ENCODE measurements at regions not wholly inside any gene's neighbourhood (a gene's known extent, or its start where the extent isn't known, plus 50 kb on each side); places are given as distances from the start of the nearest gene placed in this dataset.

DNA sequence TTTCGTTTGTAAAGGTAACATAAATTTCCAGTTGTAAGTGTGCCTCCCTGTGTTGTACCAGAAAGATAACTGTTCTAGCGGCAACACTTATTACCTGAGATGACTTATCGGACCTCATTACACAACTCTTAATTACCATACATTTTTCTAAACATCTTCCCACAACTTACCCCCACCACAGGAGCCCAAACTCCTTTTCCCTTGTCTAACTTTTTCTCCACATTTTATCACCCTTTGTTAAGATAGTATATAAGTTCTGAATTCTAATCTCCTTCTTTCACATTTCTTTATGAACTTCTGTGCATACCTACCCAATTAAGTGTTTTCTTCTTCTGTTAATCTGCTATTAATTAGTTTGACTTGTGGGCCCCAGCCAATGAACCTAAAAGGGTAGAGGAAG, 143.7 kb upstream of the CAMK1G start:
- no peaks in the 10 kb centered on the region for H3K36me3 Mint-ChIP-seq (ENCODE audit: low read depth)
- no peaks in the 10 kb centered on the region for H3K9me3 Mint-ChIP-seq
- H3K4me1 Mint-ChIP-seq: no peaks in the 10 kb centered on the region
- intact Hi-C loops (cut with micrococcal nuclease): no loop called here
- H3K4me3 Mint-ChIP-seq: no peak overlapping the region
- H3K27me3 Mint-ChIP-seq: peaks cover 12% of the 10 kb centered on the region
- DNase-seq: no peak
- H3K27ac Mint-ChIP-seq: no peak overlapping the region

GRCh38 chr1:209443361-209443931, 140.1 kb upstream of the CAMK1G start:
- Mint-ChIP-seq H3K4me1 (no peaks in the 10 kb centered on the region), H3K4me3 (no peak overlapping the region), H3K9me3 (no peaks in the 10 kb centered on the region), H3K27me3 (peaks cover 5% of the 10 kb centered on the region), H3K36me3 (ENCODE audit: low read depth) (no peaks in the 10 kb centered on the region), H3K27ac (no peak overlapping the region)
- intact Hi-C loops (cut with micrococcal nuclease): no loop called here
- no peak for DNase-seq

- DNase-seq: no peak
- no peaks in the 10 kb centered on the region for H3K4me1 Mint-ChIP-seq
- no peaks in the 10 kb centered on the region for H3K9me3 Mint-ChIP-seq
- no peak overlapping the region for H3K27ac Mint-ChIP-seq
- no peak overlapping the region for H3K4me3 Mint-ChIP-seq
- no peaks in the 10 kb centered on the region for H3K36me3 Mint-ChIP-seq (ENCODE audit: low read depth)
- intact Hi-C loops (cut with micrococcal nuclease): no loop called here
- peaks cover 5% of the 10 kb centered on the region for H3K27me3 Mint-ChIP-seq
Measured at GRCh38 chr1:209443975-209444651, 139.4 kb upstream of the CAMK1G start.

- no peaks in the 10 kb centered on the region for H3K9me3 Mint-ChIP-seq
- no peak for DNase-seq
- no peak overlapping the region for H3K27ac Mint-ChIP-seq
- no peaks in the 10 kb centered on the region for H3K4me1 Mint-ChIP-seq
- intact Hi-C loops (cut with micrococcal nuclease): no loop called here
- H3K4me3 Mint-ChIP-seq: no peak overlapping the region
- peaks cover 5% of the 10 kb centered on the region for H3K27me3 Mint-ChIP-seq
- H3K36me3 Mint-ChIP-seq (ENCODE audit: low read depth): no peaks in the 10 kb centered on the region
Measured at GRCh38 chr1:209444961-209445360, 138.6 kb upstream of the CAMK1G start.

GRCh38 chr1:209445576-209445975, 137.9 kb upstream of the CAMK1G start:
- Mint-ChIP-seq H3K27me3 (peaks cover 3% of the 10 kb centered on the region), H3K36me3 (ENCODE audit: low read depth) (no peaks in the 10 kb centered on the region), H3K27ac (no peak overlapping the region), H3K9me3 (no peaks in the 10 kb centered on the region), H3K4me1 (no peaks in the 10 kb centered on the region), H3K4me3 (no peak overlapping the region)
- intact Hi-C loops (cut with micrococcal nuclease): no loop called here
- no peak for DNase-seq

DNA sequence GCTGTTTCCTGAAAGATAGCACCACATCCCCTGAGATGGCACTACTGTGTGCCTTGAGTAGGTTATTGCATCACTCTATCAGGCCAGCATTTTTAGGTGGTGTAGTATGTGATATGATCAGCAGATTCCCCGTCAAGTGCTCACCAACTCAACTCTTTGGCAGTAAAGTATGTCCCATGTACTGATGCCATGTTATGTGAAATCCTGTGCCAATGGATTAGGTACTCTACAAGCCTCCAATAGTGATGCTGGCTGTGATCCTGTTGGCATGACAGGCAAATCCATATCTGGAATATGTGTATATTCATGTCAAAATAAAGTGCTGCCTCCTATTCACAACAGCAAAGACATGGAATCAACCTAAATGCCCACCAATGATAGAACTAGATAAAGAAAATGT, 137.2 kb upstream of the CAMK1G start:
- Mint-ChIP-seq H3K36me3 (ENCODE audit: low read depth) (no peaks in the 10 kb centered on the region), H3K9me3 (no peaks in the 10 kb centered on the region), H3K4me1 (no peaks in the 10 kb centered on the region), H3K27ac (no peak overlapping the region), H3K4me3 (no peak overlapping the region), H3K27me3 (no peaks in the 10 kb centered on the region)
- intact Hi-C loops (cut with micrococcal nuclease): no loop called here
- DNase-seq: no peak

DNA sequence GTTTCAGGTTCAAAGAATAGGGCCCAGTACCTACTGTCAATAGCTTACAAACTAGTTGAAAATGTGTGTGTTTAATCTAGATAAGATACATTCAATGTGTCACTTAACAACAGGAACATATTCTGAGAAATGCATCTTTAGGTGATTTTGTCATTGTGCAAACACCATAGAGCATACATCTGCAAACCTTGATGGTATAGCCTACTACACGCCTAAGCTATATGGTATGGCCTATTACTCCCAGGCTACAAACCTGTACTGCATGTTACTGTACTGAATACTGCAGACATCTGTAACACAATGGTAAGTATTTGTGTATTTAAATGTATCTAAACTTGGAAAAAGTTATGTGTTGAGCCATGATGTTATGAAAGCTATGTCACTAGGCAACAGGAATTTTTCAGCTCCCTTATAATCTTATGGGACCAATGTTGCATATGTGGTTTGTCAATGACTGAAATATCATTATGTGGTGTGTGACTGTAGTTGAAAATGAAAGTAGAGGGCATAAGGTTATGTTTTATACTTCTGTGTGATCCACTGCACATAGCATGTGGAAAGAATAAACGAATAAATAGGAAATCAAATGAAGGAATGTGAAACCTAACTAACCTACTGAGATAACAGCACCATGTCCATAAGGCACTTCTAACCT, 129.0 kb upstream of the CAMK1G start:
- DNase-seq: no peak
- Mint-ChIP-seq H3K36me3 (ENCODE audit: low read depth) (no peaks in the 10 kb centered on the region), H3K4me1 (no peaks in the 10 kb centered on the region), H3K4me3 (no peak overlapping the region), H3K9me3 (no peaks in the 10 kb centered on the region), H3K27me3 (peaks cover 11% of the 10 kb centered on the region), H3K27ac (no peak overlapping the region)
- intact Hi-C loops (cut with micrococcal nuclease): no loop called here

DNA sequence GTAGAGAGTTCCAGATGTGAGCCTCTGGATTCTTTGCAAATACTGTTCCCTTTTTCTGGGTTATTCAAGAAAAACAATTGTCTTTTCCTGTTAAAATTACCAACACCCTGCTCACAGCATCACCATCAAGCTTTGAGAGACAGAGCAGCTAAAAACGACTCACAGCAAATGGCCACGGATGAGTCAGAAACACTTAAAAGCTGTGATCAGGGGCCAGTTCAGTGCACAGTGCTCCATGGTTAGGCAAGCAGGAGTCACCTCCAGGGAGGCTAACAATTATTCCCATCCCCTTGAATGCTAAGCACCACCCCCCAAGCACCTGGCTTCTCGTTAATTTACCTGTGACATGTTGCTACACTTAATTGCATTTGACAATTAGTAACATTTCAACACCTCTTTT, 128.4 kb upstream of the CAMK1G start:
- no peak for DNase-seq
- intact Hi-C loops (cut with micrococcal nuclease): no loop called here
- H3K27ac Mint-ChIP-seq: no peak overlapping the region
- no peaks in the 10 kb centered on the region for H3K9me3 Mint-ChIP-seq
- no peak overlapping the region for H3K4me3 Mint-ChIP-seq
- H3K27me3 Mint-ChIP-seq: peaks cover 11% of the 10 kb centered on the region
- H3K36me3 Mint-ChIP-seq (ENCODE audit: low read depth): no peaks in the 10 kb centered on the region
- no peaks in the 10 kb centered on the region for H3K4me1 Mint-ChIP-seq

DNA sequence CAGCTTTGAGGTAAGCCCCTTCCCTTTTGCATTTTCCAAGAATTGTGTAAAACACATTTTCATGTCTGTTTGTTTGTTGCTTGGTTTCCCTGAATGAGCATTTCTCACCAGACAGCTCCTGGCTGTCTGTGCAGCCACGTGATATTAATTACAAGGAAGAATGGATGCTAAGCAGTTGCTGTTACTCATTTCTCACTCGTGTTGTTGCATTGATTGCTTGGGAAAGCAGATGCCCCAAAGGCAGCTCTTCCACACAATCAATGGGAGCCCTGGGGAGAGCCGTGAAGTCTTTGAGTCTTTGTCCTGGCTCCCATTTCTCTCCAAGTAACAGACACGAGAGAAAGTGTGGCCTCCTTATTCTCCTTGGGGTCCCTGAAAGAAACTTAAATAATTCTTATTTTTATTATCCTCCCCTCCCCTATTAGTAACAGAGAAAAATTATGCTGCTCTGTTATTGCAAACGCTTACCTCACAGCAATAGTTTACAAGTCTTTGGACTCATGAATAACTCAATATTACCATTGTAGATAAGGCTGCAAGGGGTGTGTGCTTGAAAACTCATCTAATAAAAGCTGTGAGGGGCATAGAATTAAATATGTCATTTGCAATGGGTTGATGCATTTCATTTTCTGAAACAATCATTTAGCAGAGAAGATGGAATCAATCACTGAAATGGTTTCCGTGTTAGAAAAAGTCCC, 127.7 kb upstream of the CAMK1G start:
- H3K4me1 Mint-ChIP-seq: no peaks in the 10 kb centered on the region
- H3K27me3 Mint-ChIP-seq: peaks cover 11% of the 10 kb centered on the region
- H3K27ac Mint-ChIP-seq: no peak overlapping the region
- no peak for DNase-seq
- no peak overlapping the region for H3K4me3 Mint-ChIP-seq
- H3K36me3 Mint-ChIP-seq (ENCODE audit: low read depth): no peaks in the 10 kb centered on the region
- H3K9me3 Mint-ChIP-seq: no peaks in the 10 kb centered on the region
- intact Hi-C loops (cut with micrococcal nuclease): no loop called here

- H3K4me1 Mint-ChIP-seq: no peaks in the 10 kb centered on the region
- no peak overlapping the region for H3K4me3 Mint-ChIP-seq
- no peak for DNase-seq
- no peaks in the 10 kb centered on the region for H3K36me3 Mint-ChIP-seq (ENCODE audit: low read depth)
- intact Hi-C loops (cut with micrococcal nuclease): no loop called here
- peaks cover 13% of the 10 kb centered on the region for H3K27me3 Mint-ChIP-seq
- H3K27ac Mint-ChIP-seq: no peak overlapping the region
- H3K9me3 Mint-ChIP-seq: peaks cover 4% of the 10 kb centered on the region
Measured at GRCh38 chr1:209456878-209457277, 126.6 kb upstream of the CAMK1G start.

DNA sequence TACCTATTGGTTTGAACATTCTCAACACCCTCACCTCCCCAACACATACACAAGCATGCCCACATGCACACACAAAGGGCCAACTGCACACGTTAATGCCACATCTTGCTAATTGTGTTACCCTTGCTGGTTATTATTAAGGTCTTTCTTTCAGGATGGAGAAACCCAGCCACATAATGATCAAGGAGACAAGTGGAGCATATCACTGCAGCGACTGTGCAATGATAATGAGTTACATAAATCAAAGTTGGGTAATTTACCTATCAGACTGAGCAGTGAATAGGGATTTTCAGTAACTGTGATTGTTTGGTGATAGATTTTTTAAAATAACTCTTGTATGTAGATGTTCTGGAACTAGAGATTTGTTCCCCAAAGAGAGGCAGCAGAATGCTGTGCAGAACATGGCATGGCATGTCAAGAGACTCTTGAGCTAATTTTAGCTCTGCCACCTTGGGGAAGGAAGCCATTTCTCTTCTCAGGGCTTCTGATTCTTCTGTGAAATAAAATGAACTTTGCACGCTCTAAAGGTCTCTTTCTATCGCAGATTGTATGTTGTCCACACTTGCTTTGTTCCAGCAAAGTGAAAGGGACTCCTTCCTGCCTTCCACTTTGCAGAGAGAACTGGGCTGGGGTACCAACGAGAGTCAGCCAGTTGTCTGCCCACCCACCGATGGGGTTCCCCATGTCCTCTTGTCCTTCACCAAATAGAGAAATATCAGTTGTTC, 126.0 kb upstream of the CAMK1G start:
- no peak overlapping the region for H3K4me3 Mint-ChIP-seq
- no peak for DNase-seq
- H3K4me1 Mint-ChIP-seq: no peaks in the 10 kb centered on the region
- no peaks in the 10 kb centered on the region for H3K36me3 Mint-ChIP-seq (ENCODE audit: low read depth)
- peaks cover 4% of the 10 kb centered on the region for H3K9me3 Mint-ChIP-seq
- H3K27me3 Mint-ChIP-seq: peaks cover 18% of the 10 kb centered on the region
- no peak overlapping the region for H3K27ac Mint-ChIP-seq
- intact Hi-C loops (cut with micrococcal nuclease): no loop called here

DNA sequence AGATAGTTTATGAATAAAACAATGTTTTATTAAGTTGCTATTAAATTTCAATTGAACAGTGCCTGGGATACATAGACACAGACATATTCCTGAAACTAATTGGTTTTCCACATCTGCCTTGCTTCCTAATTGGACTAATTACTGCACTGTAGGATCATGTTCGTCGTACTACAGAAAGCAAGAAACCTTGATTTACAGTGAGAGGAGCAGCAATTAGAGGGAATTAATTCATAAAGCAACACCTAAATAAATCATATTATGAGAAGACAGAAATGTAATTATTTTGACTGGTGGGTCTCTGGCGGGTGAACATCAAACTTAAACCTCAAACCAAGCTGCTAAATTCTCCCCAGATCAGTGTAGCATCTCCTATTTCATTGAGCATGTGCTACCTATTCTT, 124.6 kb upstream of the CAMK1G start:
- intact Hi-C loops (cut with micrococcal nuclease): no loop called here
- Mint-ChIP-seq H3K27ac (no peak overlapping the region), H3K4me1 (no peaks in the 10 kb centered on the region), H3K36me3 (ENCODE audit: low read depth) (no peaks in the 10 kb centered on the region), H3K27me3 (peaks cover 20% of the 10 kb centered on the region), H3K4me3 (no peak overlapping the region), H3K9me3 (peaks cover 4% of the 10 kb centered on the region)
- no peak for DNase-seq

DNA sequence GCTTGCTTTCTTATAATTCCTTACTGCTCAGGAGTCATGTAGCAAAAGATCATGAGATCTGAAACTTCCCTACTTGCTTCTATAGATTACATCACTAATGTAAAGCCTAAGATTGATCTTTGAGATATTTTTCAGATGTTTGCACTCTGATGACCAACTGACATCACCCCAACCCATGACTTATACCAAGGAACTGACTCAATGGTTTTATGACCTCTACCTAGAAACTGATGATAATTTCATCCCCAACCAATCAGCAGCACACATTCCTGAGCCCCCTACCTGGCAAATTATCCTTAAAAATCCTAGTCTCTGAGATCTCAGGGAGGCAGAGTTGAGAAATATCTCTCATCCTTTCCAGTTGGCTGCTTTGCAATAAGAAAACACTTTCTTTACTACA, 122.3 kb upstream of the CAMK1G start:
- DNase-seq: no peak
- no peaks in the 10 kb centered on the region for H3K36me3 Mint-ChIP-seq (ENCODE audit: low read depth)
- H3K27me3 Mint-ChIP-seq: peaks cover 20% of the 10 kb centered on the region
- intact Hi-C loops (cut with micrococcal nuclease): no loop called here
- no peaks in the 10 kb centered on the region for H3K4me1 Mint-ChIP-seq
- no peak overlapping the region for H3K27ac Mint-ChIP-seq
- H3K4me3 Mint-ChIP-seq: no peak overlapping the region
- peaks cover 4% of the 10 kb centered on the region for H3K9me3 Mint-ChIP-seq

DNA sequence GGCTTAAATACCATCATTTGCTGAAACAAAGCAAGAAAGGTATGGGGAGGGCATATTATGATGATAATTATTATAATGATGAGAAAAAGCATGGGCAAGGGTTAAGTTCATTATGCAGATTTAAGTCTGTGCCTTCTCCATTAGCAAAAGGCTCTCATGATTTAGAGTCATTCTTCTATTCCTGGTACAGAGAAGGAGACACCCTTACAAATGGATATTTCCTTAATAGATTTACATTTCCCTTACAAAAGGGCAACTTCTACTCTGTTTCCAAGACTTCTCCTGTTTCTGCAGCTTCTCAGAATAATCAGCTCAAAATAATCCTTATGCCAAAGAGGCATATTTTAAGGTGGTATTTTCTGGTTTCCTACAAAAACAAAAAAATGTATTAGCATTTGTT, 121.1 kb upstream of the CAMK1G start:
- no peaks in the 10 kb centered on the region for H3K4me1 Mint-ChIP-seq
- H3K27me3 Mint-ChIP-seq: peaks cover 15% of the 10 kb centered on the region
- intact Hi-C loops (cut with micrococcal nuclease): no loop called here
- H3K4me3 Mint-ChIP-seq: no peak overlapping the region
- no peak overlapping the region for H3K27ac Mint-ChIP-seq
- no peak for DNase-seq
- no peaks in the 10 kb centered on the region for H3K36me3 Mint-ChIP-seq (ENCODE audit: low read depth)
- H3K9me3 Mint-ChIP-seq: peaks cover 4% of the 10 kb centered on the region

All from activated CD4-positive, alpha-beta T cell treated with anti-CD3 and anti-CD28 coated beads, Interleukin-2, amount 10 ng/mL, durations not matched to agents 24 days and 14 days (primary cell).